Tibial nerve (tissue), 4 donors: ENCODE measurements at regions not wholly inside any gene's neighbourhood (a gene's known extent, or its start where the extent isn't known, plus 50 kb on each side); places are given as distances from the start of the nearest gene placed in this dataset.

ENCODE experiments used
- DNase-seq, 2 donors: peaks; one replicate each; pipeline ENCODE4 v3.0.0-alpha.2; 2019; ENCODE audit warnings: low spot score in 2 of 2
- H3K27ac ChIP-seq, 4 donors: fragments of 200-600 bp; sonication (generic) in 3 of 4; one replicate each; pipeline ENCODE4 v1.5.1; 2017 to 2019; ENCODE audit warnings: mild to moderate bottlenecking in 1 of 4
- H3K27me3 ChIP-seq, 2 donors: fragments of 200-600 bp; sonication (generic) in 1 of 2; one replicate each; pipeline versions ENCODE4 v1.5.1 to v1.6.0; 2017 to 2019
- H3K36me3 ChIP-seq, 3 donors: fragments of 200-600 bp; sonication (generic); one replicate each; pipeline ENCODE4 v1.5.1; 2018 to 2019
- H3K4me1 ChIP-seq, 4 donors: fragments of 200-600 bp; sonication (generic) in 3 of 4; one replicate each; pipeline ENCODE4 v1.5.1; 2017 to 2019
- H3K4me3 ChIP-seq, 4 donors: fragments of 200-600 bp; sonication (generic) in 3 of 4; one replicate each; pipeline ENCODE4 v1.5.1; 2017 to 2019; ENCODE audit warnings: mild to moderate bottlenecking in 1 of 4, moderate library complexity in 1 of 4
- H3K9me3 ChIP-seq, 4 donors: fragments of 200-600 bp; sonication (generic) in 3 of 4; one replicate each; pipeline ENCODE4 v1.5.1; 2017 to 2019
- EP300 ChIP-seq, 2 donors: sonication (generic); formaldehyde crosslinking; IDR thresholded peaks; one replicate each; pipeline ENCODE4 v1.6.1; 2017; ENCODE audit warnings: antibody characterized with exemption in 2 of 2, mild to moderate bottlenecking in 1 of 2
- POLR2A ChIP-seq, 2 donors: fragments of 450-650 bp; IDR thresholded peaks; one replicate each; pipeline ENCODE4 v1.6.1; 2017; ENCODE audit warnings: antibody characterized with exemption in 2 of 2, mild to moderate bottlenecking in 2 of 2, moderate library complexity in 2 of 2
- whole genome bisulfite sequencing, 2 donors: methylation state at CpG; one replicate each; pipeline ENCODE4 v1.1.5; 2018; 5-methylcytosine and 5-hydroxymethylcytosine counted together
- TF ChIP-seq, protein P1 (sequence below), 5 experiments: fragments of 200-600 bp in 3 of 5; fragments of 450-650 bp in 2 of 5; sonication (generic) in 3 of 5; IDR thresholded peaks; one replicate each; pipeline ENCODE4 v1.5.1; 2016 to 2019; ENCODE audit warnings: antibody characterized with exemption in 5 of 5, mild to moderate bottlenecking in 3 of 5, moderate library complexity in 2 of 5

DNA sequence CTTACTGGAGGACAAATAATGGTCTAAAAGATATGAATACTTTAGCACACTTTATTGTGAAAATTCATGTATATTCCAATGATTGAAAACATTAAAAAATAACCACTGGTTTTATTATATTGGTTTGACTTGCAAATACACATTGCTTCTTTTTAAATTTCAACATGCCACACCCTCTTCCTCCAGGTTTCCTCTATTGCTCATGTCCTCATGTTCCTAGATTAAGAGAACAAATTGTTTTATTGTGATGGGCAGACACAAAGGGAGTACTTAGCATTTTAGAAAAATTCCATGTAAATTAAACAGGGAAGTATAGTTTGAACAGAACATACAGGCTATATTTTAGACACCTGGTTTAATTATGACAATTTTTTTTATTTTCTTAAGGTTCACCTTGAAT, 230.6 kb upstream of the GPRIN3 start:
- Histone ChIP-seq H3K36me3 (no peaks in the 10 kb centered on the region), H3K9me3 (no peaks in the 10 kb centered on the region), H3K4me1 (no peaks in the 10 kb centered on the region), H3K27me3 (no peaks in the 10 kb centered on the region), H3K27ac (no peak overlapping the region), H3K4me3 (no peak overlapping the region)
- TF ChIP-seq POLR2A (IDR thresholded peaks at IDR 0.05) = no peak
- no peak for TF ChIP-seq EP300 (IDR thresholded peaks at IDR 0.05)
- TF ChIP-seq, protein P1, sequence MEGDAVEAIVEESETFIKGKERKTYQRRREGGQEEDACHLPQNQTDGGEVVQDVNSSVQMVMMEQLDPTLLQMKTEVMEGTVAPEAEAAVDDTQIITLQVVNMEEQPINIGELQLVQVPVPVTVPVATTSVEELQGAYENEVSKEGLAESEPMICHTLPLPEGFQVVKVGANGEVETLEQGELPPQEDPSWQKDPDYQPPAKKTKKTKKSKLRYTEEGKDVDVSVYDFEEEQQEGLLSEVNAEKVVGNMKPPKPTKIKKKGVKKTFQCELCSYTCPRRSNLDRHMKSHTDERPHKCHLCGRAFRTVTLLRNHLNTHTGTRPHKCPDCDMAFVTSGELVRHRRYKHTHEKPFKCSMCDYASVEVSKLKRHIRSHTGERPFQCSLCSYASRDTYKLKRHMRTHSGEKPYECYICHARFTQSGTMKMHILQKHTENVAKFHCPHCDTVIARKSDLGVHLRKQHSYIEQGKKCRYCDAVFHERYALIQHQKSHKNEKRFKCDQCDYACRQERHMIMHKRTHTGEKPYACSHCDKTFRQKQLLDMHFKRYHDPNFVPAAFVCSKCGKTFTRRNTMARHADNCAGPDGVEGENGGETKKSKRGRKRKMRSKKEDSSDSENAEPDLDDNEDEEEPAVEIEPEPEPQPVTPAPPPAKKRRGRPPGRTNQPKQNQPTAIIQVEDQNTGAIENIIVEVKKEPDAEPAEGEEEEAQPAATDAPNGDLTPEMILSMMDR (IDR thresholded peaks at IDR 0.05) = no peak
- no peak for DNase-seq

DNA sequence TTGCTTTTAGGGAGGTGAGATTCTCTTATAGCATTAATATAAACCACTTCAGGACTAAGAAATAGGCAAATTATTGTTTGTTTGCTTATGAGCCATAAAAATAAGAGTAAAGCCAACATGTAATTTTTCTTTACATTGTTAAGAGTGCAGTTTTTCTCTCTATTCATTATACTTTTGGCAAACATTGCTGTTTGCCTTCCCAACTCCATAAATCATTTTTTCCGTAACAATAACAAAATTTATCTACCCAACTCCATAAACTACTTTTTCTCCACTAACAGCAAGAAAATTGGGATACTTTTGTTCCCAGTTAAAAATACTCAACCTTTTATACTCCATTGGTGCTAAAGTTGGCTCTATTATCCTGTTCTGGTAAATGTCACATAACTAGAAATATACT, 229.7 kb upstream of the GPRIN3 start:
- H3K4me3 ChIP-seq = no peak overlapping the region
- WGBS, 2 donors = 77 to 82% methylated on average over 1 of the region's 1 CpG
- H3K27me3 ChIP-seq = no peaks in the 10 kb centered on the region
- no peak for DNase-seq
- no peaks in the 10 kb centered on the region for H3K4me1 ChIP-seq
- H3K36me3 ChIP-seq = no peaks in the 10 kb centered on the region
- no peaks in the 10 kb centered on the region for H3K9me3 ChIP-seq
- H3K27ac ChIP-seq = no peak overlapping the region
- no peak for TF ChIP-seq EP300 (IDR thresholded peaks at IDR 0.05)
- TF ChIP-seq, protein P1 (IDR thresholded peaks at IDR 0.05) = no peak
- no peak for TF ChIP-seq POLR2A (IDR thresholded peaks at IDR 0.05)

DNA sequence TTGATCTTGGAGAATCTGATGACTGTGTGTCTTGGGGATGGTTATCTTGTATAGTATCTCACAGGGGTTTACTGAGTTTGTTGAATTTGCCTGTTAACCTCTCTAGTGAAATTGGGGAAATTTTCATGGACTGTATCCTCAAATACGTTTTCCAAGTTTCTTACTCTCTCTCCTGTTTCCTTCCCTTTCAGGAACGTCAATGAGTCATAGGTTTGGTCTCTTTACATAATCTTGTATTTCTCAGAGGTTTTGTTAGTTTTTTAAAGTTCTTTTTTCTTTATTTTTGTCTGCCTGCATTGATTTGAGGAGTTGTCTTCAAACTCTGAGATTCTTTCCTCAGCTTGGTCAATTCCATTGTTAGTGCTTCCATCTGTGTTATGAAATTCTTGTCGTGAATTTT, 227.7 kb upstream of the GPRIN3 start:
- WGBS, 2 donors = 73 to 81% methylated on average over 3 of the region's 3 CpGs

DNA sequence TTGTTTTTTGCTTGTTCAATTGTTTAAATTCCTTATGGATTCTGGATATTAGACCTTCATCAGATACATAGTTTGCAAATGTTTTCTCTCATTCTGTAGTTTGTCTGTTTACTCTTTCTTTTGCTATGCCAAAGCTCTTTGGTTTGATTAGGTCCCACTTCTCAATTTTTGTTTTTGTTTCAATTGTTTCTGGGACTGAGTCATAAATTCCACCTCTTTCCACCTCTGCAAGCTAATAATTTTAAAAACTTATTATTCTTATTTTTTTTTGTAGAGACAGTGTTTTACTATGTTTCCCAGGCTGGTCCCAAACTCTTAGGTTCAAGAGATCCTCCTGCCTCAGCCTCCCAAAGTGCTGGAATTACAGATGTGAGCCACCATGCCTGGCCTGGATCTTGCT, 226.8 kb upstream of the GPRIN3 start:
- Histone ChIP-seq H3K4me3 (no peak overlapping the region), H3K27me3 (no peaks in the 10 kb centered on the region), H3K27ac (no peak overlapping the region), H3K36me3 (no peaks in the 10 kb centered on the region), H3K4me1 (no peaks in the 10 kb centered on the region), H3K9me3 (no peaks in the 10 kb centered on the region)
- DNase-seq = no peak
- TF ChIP-seq EP300 (IDR thresholded peaks at IDR 0.05) (no peak), POLR2A (IDR thresholded peaks at IDR 0.05) (no peak)
- TF ChIP-seq, protein P1 (IDR thresholded peaks at IDR 0.05) = no peak

More for the DNA sequence above, 227.7 kb upstream of the GPRIN3 start:
- Histone ChIP-seq H3K36me3 (no peaks in the 10 kb centered on the region), H3K27me3 (no peaks in the 10 kb centered on the region), H3K27ac (no peak overlapping the region), H3K4me3 (no peak overlapping the region), H3K4me1 (no peaks in the 10 kb centered on the region), H3K9me3 (no peaks in the 10 kb centered on the region)
- TF ChIP-seq, protein P1 (IDR thresholded peaks at IDR 0.05) = no peak
- no peak for TF ChIP-seq EP300 (IDR thresholded peaks at IDR 0.05)
- TF ChIP-seq POLR2A (IDR thresholded peaks at IDR 0.05) = no peak
- no peak for DNase-seq

GRCh38 chr4:89531932-89532640, 224.5 kb upstream of the GPRIN3 start:
- H3K9me3 ChIP-seq = no peaks in the 10 kb centered on the region
- no peak for DNase-seq
- 74 to 76% methylated on average over 2 of the region's 2 CpGs for WGBS, 2 donors
- H3K36me3 ChIP-seq = no peaks in the 10 kb centered on the region
- TF ChIP-seq POLR2A (IDR thresholded peaks at IDR 0.05) = no peak
- no peak for TF ChIP-seq EP300 (IDR thresholded peaks at IDR 0.05)
- TF ChIP-seq, protein P1 (IDR thresholded peaks at IDR 0.05) = no peak
- H3K4me3 ChIP-seq = no peak overlapping the region
- H3K4me1 ChIP-seq = no peaks in the 10 kb centered on the region
- H3K27ac ChIP-seq = no peak overlapping the region
- H3K27me3 ChIP-seq = no peaks in the 10 kb centered on the region
